ENCODE measurements at regions not wholly inside any gene's neighbourhood (a gene's known extent, or its start where the extent isn't known, plus 50 kb on each side); places are given as distances from the start of the nearest gene placed in this dataset.
"Not testable (repeated sequence)": the region's sequence is repeated elsewhere in the genome, so short reads cannot be mapped to it uniquely, and the experiment has no call there.

DNA sequence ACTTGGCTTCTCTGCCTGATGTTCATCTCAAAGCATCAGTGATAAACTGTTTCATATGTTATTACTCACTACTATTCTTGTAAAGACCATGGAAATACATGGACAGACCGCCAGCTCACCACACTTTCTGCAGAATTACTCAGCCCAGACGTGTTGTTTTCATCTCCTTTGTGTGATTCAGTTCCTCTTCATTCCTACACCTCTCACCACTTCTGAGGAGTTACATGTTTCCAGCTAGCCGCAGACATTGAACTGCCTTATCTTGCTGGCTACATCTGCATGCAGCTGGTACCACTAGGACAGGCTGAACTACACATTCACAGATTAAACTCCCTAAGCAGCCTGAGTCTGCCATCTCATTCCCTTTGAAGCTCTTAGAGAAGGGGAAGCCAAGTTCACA is 443.2 kb upstream of the FGF16 start:
- peak; percentile 8 for DNase-seq

DNA sequence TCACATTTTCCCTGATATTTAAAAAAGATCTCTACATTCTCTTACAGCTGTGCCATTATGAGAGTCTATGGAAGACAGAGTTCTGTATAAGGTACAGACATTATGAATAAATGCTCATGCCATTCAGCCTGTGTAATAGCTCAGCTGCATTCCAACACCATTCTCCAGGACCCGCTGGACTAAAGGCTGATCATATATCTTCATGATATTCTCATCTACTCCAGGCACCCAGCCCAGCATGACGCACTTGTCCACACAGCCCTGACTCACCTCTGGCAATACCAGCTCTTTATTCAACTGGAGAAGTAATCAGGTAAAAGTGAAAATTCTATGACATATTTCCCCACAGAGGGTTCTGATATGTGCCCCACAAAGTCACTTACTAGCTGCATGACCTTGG is 437.5 kb upstream of the FGF16 start:
- no peak for DNase-seq

DNA sequence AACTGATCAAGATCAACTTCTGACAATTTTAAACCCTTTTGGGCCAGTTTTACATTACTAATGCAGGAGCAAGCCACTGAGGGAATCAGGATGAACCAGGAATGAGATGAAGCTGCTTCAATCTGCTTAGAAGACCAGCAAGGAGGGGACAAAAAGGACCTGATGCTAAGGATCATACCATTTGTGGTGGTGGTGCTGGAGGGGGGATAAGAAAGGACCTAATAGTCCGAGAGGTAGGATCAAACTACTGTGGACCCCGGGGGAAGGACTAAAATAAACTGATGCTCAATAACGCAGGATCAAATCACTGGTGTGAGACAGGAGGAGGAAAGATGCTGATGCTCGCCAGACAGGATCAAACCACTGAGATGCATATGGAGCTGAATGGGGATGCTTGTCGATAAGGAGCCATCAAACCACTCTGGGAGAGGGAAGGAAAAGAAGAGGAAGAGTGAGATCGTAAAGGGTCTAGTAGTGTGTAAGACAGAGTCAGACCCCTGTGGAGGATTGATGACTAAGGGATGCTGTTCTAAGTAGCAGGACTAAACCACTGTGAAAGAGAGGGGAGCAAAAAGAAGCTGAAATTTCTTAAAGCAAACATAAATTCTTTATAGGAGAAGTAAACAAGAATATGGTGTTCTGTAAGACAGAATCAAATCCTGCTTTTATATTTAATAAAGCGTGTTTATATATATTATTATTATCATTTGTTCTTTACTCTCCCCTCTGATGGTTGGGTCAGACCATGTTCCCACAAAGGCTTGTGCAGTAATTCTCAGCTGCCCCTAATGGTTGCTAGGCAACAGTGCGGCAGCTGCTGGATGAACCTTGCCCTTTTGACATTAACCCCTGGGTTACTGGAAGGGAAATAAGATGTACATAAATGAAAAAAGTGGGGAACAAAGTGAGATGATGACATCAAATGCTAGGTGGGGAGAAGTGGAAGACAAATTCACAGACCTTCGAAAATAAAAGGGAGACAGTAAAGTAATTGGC is 432.5 kb upstream of the FGF16 start:
- DNase-seq: no peak

DNA sequence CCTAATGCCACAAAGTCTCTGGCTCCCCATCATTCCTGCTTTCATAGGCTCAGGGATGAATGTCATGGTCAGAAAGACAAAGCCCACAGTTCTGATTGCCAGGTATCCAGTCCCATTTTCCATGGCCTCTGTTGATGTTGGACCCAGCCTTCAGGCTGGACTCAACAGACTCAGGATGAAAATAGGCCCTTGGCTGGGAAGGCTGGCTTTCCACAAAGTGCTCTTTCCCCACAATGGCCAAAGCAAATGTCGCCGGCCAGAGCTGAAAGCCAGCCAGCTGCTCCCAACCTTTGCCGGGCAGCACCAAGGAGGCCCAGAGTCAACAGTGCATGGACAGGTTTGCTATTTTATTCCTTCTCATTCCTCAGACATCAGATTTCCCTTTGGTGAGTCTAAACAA is 430.1 kb upstream of the FGF16 start:
- DNase-seq: no peak

DNA sequence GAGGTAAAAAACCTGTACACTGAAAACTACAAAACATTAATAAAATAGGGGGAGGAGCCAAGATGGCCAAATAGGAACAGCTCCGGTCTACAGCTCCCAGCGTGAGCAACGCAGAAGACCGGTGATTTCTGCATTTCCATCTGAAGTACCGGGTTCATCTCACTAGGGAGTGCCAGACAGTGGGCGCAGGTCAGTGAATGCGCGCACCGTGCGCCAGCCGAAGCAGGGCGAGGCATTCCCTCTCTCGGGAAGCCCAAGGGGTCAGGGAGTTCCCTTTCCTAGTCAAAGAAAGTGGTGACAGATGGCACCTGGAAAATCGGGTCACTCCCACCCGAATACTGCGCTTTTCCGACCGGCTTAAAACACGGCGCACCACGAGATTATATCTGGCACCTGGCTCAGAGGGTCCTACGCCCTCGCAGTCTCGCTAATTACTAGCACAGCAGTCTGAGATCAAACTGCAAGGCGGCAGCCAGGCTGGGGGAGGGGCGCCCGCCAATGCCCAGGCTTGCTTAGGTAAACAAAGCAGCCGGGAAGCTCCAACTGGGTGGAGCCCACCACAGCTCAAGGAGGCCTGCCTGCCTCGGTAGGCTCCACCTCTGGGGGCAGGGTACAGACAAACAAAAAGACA is 400.9 kb upstream of the FGF16 start:
- DNase-seq: not testable (repeated sequence)

DNA sequence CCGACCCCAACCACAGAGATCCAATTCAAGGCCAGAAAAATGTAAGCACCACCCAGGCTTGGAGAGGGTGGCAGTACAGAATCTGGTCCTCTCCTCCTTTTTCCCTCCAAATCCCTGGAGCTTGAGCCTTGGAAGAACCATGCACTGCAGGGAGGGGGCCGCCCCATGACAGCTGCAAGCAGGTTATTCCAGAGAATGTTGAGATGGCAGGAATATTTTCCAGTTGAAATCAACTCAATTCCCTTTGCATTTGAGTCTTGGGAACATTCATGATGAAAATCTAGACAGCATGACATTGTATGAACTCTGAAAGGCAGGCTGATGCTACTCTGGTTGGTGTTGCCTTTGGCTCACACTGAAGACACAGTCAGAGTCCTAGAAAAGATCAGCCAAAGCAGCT is 386.6 kb upstream of the FGF16 start:
- DNase-seq: no peak

DNA sequence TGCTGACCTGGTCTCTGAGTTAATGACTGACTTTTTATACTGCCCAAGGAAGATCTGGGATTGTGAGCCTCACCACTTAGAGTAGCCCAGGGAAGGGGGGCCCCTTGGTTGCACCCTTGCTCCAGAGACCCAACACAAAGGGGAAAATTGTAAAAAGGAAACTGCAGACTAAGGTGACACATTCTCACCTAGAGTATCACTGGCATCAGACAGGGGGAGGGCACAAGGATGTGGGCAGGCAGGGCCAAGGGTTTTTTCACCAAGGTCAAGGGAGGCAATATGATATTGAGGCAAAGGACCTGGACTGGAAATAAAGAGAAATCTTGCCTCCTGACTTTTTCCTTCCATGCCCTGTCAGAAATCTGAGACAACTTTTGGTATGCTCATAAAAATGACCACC is 386.2 kb upstream of the FGF16 start:
- no peak for DNase-seq

DNA sequence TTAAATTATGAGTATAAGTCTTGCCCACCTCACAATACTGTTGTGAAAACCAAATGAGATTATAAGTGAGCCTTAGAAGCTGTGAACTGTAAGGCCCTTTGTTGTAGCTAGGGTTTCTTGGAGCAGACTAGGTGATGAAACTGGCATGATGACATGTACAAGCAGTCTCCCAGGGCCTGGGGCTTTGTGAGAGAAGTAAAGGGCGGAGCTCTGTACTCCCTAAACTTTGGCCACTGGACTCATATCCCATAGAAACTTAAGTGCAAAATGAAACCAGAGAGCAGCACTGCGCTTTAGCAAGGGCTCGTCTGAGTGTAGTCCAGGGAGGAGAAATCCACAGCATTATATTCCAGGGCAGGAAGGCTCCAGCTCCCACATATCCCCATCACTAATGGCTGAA is 385.6 kb upstream of the FGF16 start:
- no peak for DNase-seq

DNA sequence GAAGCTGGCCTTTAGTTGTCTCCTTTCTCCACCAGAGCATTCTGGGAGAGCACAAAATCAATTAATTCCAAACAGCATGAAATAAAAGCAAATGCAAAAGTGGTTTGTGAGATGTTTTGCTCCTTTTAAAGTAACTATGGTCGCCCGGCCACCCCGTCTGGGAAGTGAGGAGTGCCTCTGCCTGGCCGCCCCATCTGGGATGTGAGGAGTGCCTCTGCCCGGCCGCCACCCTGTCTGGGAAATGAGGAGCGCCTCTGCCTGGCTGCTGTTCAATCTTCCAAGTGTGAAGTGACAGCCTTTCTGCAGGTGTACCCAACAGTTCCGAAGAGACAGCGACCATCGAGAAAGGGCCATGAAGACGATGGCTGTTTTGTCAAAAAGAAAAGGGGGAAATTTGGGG is 381.3 kb upstream of the FGF16 start:
- DNase-seq: no peak

DNA sequence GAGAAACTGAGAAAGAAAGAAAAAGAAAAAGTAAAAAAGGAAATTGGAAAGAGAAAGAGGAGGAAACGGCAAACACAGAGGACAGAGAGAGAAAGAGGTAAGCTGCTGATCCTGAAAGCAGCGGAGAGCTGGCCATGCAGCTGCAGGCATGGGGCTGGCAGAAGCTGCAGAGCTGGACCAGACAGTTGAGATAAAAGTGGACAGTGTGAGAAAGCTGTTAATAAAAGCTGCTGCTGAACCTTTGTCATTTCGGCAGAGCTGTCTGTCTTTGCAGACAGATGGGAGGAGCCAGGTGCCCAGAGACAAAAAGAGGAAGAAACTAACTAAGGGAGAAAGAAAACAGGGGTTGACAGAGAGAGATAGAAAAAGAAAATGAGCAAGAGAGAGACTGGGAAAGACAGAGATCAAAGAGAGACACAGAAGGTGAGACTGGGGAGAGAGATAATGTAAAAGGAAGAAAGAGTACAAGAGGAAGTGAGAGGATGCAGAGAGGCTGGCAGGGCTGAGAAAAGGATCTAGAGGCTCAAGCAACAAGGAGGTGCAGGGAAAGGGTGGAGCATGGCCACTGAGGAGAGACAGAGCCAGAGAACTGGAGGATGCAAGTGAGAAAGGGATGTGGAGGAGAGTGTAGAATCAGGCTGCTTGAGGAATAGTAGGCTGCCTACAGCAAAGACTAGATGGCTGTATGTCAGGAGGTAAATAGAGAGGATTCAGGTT is 376.8 kb upstream of the FGF16 start:
- DNase-seq: no peak

DNA sequence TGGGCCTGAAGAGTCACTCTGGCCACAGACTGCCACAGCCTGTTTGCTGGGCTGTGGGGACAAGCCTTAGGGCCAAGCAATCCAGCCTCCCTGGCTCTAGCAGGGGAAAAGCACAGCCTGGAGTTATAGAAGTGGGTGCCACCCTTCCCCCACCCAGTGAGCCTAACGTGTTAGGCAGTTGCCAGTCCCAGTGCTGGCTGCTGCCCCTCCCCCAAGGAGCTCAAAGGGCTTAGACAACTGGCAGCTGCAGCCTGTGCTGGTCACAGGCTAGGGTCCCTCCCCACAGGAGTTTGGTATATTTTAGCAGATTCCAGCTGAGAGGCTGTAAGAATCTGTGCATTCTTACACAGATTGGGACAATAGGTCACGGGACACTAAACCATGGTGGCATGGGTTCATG is 370.3 kb upstream of the FGF16 start:
- no peak for DNase-seq

DNA sequence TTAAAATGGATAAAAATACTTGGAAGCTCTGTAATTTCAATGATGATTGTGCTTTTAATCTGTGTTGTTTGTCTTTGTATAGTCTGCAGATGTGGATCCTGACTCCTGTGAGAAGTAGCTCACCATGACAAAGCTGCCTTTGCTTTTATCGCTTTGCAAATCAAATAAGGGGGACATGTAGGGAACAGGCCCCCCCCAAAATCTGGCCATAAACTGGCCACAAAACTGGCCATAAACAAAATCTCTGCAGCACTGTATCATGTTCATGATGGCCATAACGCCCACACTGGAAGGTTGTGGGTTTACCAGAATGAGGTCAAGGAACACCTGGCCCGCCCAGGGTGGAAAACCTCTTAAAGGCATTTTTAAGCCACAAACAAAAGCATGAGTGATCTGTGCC is 366.0 kb upstream of the FGF16 start:
- not testable (repeated sequence) for DNase-seq

DNA sequence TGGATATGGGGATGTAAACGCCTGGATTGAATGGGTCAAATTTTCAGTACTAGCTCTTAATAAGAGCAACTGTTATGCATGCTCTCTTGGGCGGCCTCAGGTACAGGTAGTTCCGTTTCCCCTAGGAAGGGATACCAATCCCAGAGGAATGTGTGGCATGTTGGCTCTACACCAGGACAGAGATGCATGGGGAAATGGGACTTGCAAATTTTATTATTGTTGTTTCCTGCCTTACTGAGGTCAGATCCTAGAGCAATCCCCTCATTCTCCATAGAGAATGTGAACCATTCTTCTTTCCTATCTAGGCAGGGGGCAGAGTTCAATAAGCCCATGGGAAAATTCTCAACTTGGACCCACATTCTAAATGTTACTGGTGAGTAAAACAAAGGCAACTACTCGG is 361.8 kb upstream of the FGF16 start:
- no peak for DNase-seq

DNA sequence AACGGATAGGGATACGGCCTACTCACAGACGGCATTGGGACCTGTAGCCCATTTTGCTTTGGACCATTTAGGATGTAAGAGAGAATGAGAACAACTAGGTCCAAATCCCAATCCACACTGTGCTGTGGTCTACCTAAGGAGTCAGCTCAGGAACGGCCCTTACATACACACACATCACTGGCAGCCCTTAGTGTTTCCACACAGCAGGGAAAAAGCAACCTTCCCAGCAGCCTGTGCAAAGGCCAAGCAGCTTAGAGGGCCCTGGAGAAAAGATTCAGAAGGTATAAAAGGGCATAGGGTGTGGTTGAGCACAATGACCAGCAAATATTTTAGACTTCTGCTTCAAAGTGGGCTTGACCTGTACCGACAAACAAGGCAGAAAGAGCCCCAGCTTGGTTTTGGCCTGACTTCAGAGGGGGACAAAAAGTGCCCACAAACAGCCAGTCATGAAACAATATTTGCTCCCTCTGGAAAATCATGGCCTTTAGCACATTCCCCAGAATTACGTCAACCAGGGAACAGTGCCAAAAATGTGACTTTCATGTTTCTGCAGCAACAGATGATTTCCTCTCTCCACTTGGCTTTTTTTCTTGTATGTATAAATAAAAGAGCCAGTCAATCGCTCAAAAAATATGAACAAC is 359.5 kb upstream of the FGF16 start:
- no peak for DNase-seq

DNA sequence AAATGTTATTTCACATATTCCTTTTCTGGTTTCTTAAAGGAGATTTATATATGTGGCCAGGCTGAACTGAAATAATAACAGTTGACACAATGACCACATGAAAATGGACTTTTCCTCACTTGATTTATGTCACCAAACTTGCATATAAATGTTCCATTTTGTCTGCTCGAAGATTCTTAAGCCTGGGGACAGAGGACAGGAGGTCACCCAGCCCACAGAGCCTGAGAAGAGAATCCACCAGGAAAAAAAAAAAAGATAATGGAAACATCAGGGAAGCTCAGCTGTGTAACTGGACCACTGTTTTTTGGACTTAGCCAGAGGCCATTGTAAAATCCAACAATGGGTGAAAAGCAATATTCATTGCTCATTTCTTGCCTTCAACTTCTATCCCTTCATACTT is 359.0 kb upstream of the FGF16 start:
- no peak for DNase-seq

DNA sequence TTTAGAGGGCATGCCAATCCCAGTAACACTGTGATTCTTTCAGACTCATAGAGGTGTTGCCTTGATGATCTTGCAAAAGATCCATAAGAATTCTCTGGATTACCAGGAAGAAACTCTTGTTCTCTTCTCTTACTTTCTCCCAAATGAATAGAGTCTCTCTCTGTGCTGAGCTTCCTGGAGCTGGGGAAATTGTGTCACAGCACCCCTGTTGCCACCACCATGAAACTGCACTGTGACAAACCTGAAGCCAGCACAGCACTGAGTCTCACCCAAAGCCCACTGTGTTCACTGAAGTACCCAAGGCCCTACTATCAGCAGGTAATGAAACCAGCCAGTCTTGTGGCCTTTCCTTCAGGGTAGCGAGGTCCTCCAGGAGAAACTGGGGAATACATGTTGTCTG is 332.7 kb upstream of the FGF16 start:
- no peak for DNase-seq

DNA sequence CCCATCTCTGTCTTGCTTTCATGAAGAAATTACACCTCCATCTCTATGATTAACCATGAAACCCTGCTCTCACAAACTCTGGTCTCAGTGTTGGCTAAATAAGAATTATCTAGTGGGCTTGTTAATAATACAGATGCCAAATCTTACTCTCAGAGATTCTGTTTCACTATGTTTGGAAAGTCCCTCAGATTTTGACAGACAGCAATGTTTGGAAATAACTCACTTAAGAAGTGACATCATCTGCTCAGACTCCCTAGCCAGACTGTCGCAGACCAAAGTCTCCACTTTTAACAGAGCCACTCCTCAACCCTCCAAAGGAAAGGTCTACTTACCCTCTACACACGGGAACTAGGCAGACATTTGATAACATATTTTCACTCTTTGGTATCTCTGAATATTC is 328.5 kb upstream of the FGF16 start:
- no peak for DNase-seq

DNA sequence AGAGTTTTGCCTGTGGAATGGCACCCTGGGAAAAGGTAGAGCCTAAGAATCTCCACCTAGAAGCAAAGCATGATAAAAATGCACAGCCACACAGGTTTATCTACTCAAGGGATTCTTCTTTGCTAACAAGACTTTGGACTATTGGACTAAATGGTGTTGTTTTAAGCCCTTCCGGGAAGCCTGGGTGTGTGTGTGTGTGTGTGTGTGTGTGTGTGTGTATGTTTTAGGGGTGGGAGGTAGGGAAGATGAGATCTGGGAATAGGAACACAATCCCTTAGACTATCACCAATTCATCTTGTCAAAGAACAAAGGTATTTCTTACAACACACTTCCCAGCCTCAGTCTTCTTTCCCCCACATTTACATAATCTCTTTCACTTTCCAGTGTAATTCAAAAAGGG is 327.5 kb upstream of the FGF16 start:
- DNase-seq: no peak

DNA sequence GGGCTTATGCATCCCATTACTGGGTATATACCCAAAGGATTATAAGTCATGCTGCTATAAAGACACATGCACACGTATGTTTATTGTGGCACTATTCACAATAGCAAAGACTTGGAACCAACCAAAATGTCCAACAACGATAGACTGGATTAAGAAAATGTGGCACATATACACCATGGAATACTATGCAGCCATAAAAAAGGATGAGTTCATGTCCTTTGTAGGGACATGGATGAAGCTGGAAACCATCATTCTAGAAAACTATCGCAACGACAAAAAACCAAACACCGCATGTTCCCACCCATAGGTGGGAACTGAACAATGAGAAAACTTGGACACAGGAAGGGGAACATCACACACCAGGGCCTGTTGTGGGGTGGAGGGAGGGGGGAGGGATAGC is 323.3 kb upstream of the FGF16 start:
- DNase-seq: not testable (repeated sequence)

DNA sequence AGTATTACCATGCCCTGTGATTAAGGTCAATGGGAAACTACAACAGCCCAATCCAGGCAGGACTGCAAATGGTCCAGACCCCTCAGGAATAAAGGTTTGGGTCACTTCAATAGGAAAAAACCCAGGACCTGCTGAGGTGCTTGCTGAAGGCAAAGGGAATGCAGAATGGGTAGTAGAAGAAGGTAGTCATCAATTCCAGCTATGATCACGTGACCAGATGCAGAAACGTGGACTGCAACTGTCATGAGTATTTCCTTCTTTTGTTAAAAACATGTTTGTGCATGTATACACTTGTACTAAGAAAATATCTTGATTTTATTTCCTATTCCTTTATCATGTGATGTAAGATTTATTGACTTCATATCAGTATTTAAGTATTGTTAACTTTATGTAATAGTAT is 319.6 kb upstream of the FGF16 start:
- DNase-seq: not testable (repeated sequence)

DNA sequence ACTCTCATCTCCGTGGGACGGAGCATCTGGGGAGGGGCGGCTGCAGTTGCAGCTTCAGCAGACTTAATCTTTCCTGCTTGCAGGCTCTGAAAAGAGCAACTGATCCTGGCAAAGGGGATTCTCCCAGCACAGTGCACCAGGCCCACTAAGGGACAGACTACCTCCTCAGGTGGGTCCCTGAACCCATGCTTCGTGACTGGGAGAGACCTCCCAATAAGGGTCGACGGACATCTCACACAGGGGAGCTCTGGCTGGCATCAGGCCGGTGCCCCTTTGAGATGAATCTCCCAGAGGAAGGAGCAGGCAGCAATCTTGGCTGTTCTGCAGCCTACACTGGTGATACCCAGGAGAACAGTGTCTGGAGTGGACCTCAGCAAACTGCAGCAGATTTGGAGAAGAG is 303.3 kb upstream of the FGF16 start:
- no peak for DNase-seq

DNA sequence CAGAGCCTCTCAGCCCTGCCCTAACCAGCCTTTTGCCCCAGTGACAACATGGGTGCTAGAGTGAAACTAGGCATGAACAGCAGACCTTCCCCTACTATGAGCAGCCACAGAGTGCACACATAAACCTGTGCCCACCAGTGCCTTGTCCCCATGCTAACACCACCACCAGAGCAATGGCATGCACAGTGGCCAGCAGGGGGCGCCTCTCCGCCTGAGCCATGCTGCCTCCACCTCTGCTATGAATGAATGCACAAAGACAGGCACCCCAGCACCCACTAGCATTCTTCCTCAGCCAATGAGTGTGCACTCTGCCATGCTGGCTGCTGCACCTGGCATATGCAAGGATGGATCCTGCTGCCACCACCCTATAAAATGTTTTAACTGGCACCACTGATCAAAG is 286.9 kb upstream of the FGF16 start:
- no peak for DNase-seq

DNA sequence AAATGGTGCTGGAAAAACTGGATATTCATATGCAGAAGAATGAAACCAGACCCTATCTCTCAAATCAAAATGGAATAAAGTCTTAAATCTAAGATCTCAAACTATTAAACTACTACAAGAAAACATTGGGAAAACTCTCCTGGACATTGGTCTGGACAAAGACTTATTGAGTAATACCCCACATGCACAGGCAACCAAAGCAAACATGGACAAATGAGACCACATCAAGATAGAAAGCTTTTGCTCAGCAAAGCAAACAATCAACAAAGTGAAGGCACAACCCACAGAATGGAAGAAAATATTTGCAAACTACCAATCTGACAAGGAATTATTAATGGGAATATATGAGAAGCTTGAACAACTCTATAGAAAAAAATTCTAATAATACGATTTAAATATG is 284.4 kb upstream of the FGF16 start:
- DNase-seq: no peak
